ENCODE measurements at regions not wholly inside any gene's neighbourhood (a gene's known extent, or its start where the extent isn't known, plus 50 kb on each side); places are given as distances from the start of the nearest gene placed in this dataset.

DNA sequence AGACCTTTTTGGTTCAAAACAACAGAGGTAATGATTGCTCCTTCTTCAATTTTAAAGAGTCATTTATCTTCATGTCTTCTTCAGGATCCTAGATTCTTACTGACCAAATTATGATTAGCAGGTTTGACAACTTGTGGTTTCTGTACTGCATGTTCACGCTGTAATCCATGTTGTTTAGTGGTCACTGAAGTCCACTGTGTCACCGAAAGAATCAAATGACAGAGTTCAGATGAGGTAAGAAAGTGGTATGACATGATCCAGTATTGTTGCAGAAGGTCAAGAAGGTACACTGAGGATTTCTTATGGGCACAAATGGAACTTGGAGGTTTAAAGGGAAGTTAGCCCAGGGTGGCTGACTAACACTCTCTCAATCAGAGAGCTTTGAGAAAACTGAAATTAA is 649.2 kb downstream of the EFNA5 start:
- Mint-ChIP-seq H3K36me3 (ENCODE audit: insufficient read depth, unreplicated experiment) (no peaks in the 10 kb centered on the region), H3K27ac (ENCODE audit: unreplicated experiment) (no peak overlapping the region), H3K9me3 (ENCODE audit: low read depth, unreplicated experiment) (peaks cover 2% of the 10 kb centered on the region), H3K4me1 (ENCODE audit: low read depth, unreplicated experiment) (no peaks in the 10 kb centered on the region), H3K4me3 (ENCODE audit: low read depth, unreplicated experiment) (no peak overlapping the region), H3K27me3 (ENCODE audit: unreplicated experiment) (no peaks in the 10 kb centered on the region)
- no peak for DNase-seq
- TF ChIP-seq, protein P1, sequence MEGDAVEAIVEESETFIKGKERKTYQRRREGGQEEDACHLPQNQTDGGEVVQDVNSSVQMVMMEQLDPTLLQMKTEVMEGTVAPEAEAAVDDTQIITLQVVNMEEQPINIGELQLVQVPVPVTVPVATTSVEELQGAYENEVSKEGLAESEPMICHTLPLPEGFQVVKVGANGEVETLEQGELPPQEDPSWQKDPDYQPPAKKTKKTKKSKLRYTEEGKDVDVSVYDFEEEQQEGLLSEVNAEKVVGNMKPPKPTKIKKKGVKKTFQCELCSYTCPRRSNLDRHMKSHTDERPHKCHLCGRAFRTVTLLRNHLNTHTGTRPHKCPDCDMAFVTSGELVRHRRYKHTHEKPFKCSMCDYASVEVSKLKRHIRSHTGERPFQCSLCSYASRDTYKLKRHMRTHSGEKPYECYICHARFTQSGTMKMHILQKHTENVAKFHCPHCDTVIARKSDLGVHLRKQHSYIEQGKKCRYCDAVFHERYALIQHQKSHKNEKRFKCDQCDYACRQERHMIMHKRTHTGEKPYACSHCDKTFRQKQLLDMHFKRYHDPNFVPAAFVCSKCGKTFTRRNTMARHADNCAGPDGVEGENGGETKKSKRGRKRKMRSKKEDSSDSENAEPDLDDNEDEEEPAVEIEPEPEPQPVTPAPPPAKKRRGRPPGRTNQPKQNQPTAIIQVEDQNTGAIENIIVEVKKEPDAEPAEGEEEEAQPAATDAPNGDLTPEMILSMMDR (IDR thresholded peaks at IDR 0.05; ENCODE audit: unreplicated experiment): no peak
- intact Hi-C loops (cut with micrococcal nuclease; ENCODE audit: unreplicated experiment): no loop called here
- BruUV-seq (replicated peaks): no TSS peak
- CTCF ChIA-PET: no interaction called here

DNA sequence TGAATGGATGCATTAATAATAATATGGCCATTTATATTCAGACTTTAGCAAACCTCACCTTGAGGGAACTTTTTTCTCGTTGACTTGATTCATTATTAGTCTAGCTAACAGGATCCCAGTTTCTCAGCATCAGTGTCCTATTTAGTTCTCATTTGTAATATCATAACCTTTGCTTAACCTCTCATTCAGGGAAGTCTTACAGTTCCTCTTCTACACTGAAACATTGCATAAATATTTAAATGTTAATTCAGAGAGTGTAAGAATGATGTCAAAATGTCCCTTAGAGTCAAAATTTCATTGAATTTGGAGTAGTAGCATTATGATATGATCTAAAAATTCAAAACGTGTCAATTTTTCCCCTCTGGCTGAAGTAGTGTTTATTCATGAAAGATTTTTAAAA is 650.1 kb downstream of the EFNA5 start:
- no peaks in the 10 kb centered on the region for H3K27me3 Mint-ChIP-seq (ENCODE audit: unreplicated experiment)
- no TSS peak for BruUV-seq (replicated peaks)
- TF ChIP-seq, protein P1 (IDR thresholded peaks at IDR 0.05; ENCODE audit: unreplicated experiment): no peak
- CTCF ChIA-PET: no interaction called here
- H3K4me3 Mint-ChIP-seq (ENCODE audit: low read depth, unreplicated experiment): no peak overlapping the region
- H3K27ac Mint-ChIP-seq (ENCODE audit: unreplicated experiment): no peak overlapping the region
- peaks cover 2% of the 10 kb centered on the region for H3K9me3 Mint-ChIP-seq (ENCODE audit: low read depth, unreplicated experiment)
- H3K4me1 Mint-ChIP-seq (ENCODE audit: low read depth, unreplicated experiment): no peaks in the 10 kb centered on the region
- H3K36me3 Mint-ChIP-seq (ENCODE audit: insufficient read depth, unreplicated experiment): no peaks in the 10 kb centered on the region
- DNase-seq: no peak
- intact Hi-C loops (cut with micrococcal nuclease; ENCODE audit: unreplicated experiment): no loop called here

DNA sequence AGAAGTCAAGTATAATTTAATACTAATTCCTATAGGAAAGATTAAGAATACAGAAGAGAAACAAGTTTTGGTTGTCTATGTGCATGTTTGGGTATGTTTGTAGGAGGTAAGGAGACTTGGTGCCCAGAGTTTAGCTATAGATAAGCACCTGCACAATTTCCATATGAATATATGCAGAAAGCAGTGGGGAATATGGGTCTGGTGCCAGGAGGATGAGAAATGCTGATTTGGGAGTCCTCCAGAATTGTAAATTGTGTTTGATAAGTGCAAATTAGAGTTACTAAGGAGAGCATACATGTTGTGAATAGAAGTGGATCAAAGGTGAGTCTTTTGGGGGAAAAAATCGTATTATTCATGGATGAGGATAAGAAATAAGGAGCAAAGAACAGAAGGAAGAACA is 653.1 kb downstream of the EFNA5 start:
- Mint-ChIP-seq H3K9me3 (ENCODE audit: low read depth, unreplicated experiment) (peaks cover 2% of the 10 kb centered on the region), H3K4me1 (ENCODE audit: low read depth, unreplicated experiment) (no peaks in the 10 kb centered on the region), H3K36me3 (ENCODE audit: insufficient read depth, unreplicated experiment) (peaks cover 5% of the 10 kb centered on the region), H3K4me3 (ENCODE audit: low read depth, unreplicated experiment) (no peak overlapping the region), H3K27me3 (ENCODE audit: unreplicated experiment) (no peaks in the 10 kb centered on the region), H3K27ac (ENCODE audit: unreplicated experiment) (no peak overlapping the region)
- no TSS peak for BruUV-seq (replicated peaks)
- CTCF ChIA-PET: no interaction called here
- TF ChIP-seq, protein P1 (IDR thresholded peaks at IDR 0.05; ENCODE audit: unreplicated experiment): no peak
- no peak for DNase-seq
- intact Hi-C loops (cut with micrococcal nuclease; ENCODE audit: unreplicated experiment): no loop called here

DNA sequence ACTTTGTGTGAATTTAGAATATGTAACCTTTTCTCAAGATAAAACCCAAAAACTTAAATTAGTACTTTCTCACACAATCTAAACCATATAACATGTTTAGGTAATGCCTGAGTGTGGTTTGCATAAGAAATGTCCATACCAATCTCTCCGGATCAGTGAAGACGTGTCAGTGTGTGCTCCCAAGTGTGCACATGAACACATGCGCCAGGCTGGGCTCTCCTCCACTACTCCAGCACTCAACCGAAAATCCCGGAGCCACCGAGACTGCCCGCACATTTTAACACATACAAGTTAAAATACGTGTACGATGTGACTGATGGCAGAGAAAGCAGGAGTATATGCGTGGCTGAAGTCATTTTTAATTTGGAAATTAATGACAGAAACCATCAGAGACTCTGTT is 658.4 kb downstream of the EFNA5 start:
- CTCF ChIA-PET: no interaction called here
- BruUV-seq (replicated peaks): no TSS peak
- no peaks in the 10 kb centered on the region for H3K4me1 Mint-ChIP-seq (ENCODE audit: low read depth, unreplicated experiment)
- H3K9me3 Mint-ChIP-seq (ENCODE audit: low read depth, unreplicated experiment): no peaks in the 10 kb centered on the region
- DNase-seq: no peak
- no peak overlapping the region for H3K4me3 Mint-ChIP-seq (ENCODE audit: low read depth, unreplicated experiment)
- H3K27ac Mint-ChIP-seq (ENCODE audit: unreplicated experiment): no peak overlapping the region
- peaks cover 5% of the 10 kb centered on the region for H3K36me3 Mint-ChIP-seq (ENCODE audit: insufficient read depth, unreplicated experiment)
- H3K27me3 Mint-ChIP-seq (ENCODE audit: unreplicated experiment): no peaks in the 10 kb centered on the region
- TF ChIP-seq, protein P1 (IDR thresholded peaks at IDR 0.05; ENCODE audit: unreplicated experiment): no peak
- intact Hi-C loops (cut with micrococcal nuclease; ENCODE audit: unreplicated experiment): no loop called here

DNA sequence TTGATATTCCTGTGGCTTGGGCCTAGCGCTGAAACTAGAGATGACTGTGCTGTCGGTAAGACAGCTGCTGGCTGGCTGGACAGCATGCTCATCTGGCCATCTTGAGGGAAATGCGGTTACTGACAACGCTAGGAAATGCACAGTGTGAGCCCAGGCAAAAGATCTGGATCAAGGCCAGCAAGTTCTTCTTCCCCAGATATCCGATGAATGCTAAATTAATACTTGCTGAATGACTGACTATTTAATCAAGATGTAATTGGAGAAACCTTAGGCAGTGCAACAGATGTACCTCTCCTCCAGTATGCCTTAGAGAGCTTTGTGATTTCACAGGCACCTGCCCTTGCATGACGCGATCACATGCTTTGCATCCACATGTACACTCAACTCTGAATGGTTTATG is 659.1 kb downstream of the EFNA5 start:
- no peak for DNase-seq
- CTCF ChIA-PET: no interaction called here
- BruUV-seq (replicated peaks): no TSS peak

More for the DNA sequence above, 659.1 kb downstream of the EFNA5 start:
- Mint-ChIP-seq H3K9me3 (ENCODE audit: low read depth, unreplicated experiment) (no peaks in the 10 kb centered on the region), H3K4me3 (ENCODE audit: low read depth, unreplicated experiment) (no peak overlapping the region), H3K27me3 (ENCODE audit: unreplicated experiment) (no peaks in the 10 kb centered on the region), H3K36me3 (ENCODE audit: insufficient read depth, unreplicated experiment) (peaks cover 5% of the 10 kb centered on the region), H3K4me1 (ENCODE audit: low read depth, unreplicated experiment) (no peaks in the 10 kb centered on the region), H3K27ac (ENCODE audit: unreplicated experiment) (no peak overlapping the region)
- intact Hi-C loops (cut with micrococcal nuclease; ENCODE audit: unreplicated experiment): no loop called here
- TF ChIP-seq, protein P1 (IDR thresholded peaks at IDR 0.05; ENCODE audit: unreplicated experiment): no peak

All from Calu3 (cell line).